ENCODE measurements at regions not wholly inside any gene's neighbourhood (a gene's known extent, or its start where the extent isn't known, plus 50 kb on each side); places are given as distances from the start of the nearest gene placed in this dataset.

GRCh38 chrX:45540181-45540580 lies 339.5 kb upstream of the DIPK2B start:
- TF ChIP-seq NCOA5 (CRISPR knock-in tag; IDR thresholded peaks at IDR 0.05), result no peak
- TF ChIP-seq MYC (CRISPR knock-in tag; IDR thresholded peaks at IDR 0.05; ENCODE audit: borderline replicate concordance), result no peak
- TF ChIP-seq PRDM4 (CRISPR knock-in tag; IDR thresholded peaks at IDR 0.05; ENCODE audit: borderline replicate concordance), result no peak
- no peak for TF ChIP-seq U2AF1 (optimal IDR thresholded peaks at IDR 0.05; ENCODE audit: low read depth, low read length)
- no peak for TF ChIP-seq CBX2 (IDR thresholded peaks at IDR 0.05; ENCODE audit: low read depth, low read length)
- no peak for TF ChIP-seq CBX2 (CRISPR knock-in tag; IDR thresholded peaks at IDR 0.05; ENCODE audit: low read depth)
- no peak for TF ChIP-seq CREBL2 (CRISPR knock-in tag; IDR thresholded peaks at IDR 0.05; ENCODE audit: borderline replicate concordance)
- no peak for TF ChIP-seq ZNF570 (CRISPR knock-in tag; IDR thresholded peaks at IDR 0.05; ENCODE audit: borderline replicate concordance)
- no peak for TF ChIP-seq DMAP1 (CRISPR knock-in tag; IDR thresholded peaks at IDR 0.05)
- no peak for TF ChIP-seq ZNF253 (CRISPR knock-in tag; IDR thresholded peaks at IDR 0.05; ENCODE audit: borderline replicate concordance)
- TF ChIP-seq GMEB1 (CRISPR knock-in tag; IDR thresholded peaks at IDR 0.05; ENCODE audit: borderline replicate concordance), result no peak
- no peak for TF ChIP-seq ZSCAN25 (CRISPR knock-in tag; IDR thresholded peaks at IDR 0.05)
- no peak for TF ChIP-seq ZNF816 (CRISPR knock-in tag; IDR thresholded peaks at IDR 0.05; ENCODE audit: borderline replicate concordance)
- TF ChIP-seq ZSCAN21 (CRISPR knock-in tag; IDR thresholded peaks at IDR 0.05; ENCODE audit: borderline replicate concordance), result no peak
- no peak for TF ChIP-seq ELF4 (CRISPR knock-in tag; IDR thresholded peaks at IDR 0.05; ENCODE audit: borderline replicate concordance)
- TF ChIP-seq ZBTB39 (CRISPR knock-in tag; IDR thresholded peaks at IDR 0.05), result no peak
- Histone ChIP-seq H3K4me2 (ENCODE audit: low read depth, low read length) (no peak overlapping the region), H3K4me1 (ENCODE audit: insufficient read depth, low read length) (no peaks in the 10 kb centered on the region), H3K79me2 (ENCODE audit: insufficient read depth, low read length) (no peaks in the 10 kb centered on the region), H3K27me3 (ENCODE audit: control insufficient read depth in 1 of 2, insufficient read depth in 2 of 2, low read length in 2 of 2) (no peaks in the 10 kb centered on the region), H2AFZ (ENCODE audit: low read length) (no peak overlapping the region), H4K20me1 (ENCODE audit: insufficient read depth, low read length) (no peaks in the 10 kb centered on the region), H3K27ac (ENCODE audit: extremely low read length, insufficient read depth, low read length) (no peak overlapping the region), H3K9me3 (ENCODE audit: low read length) (no peaks in the 10 kb centered on the region), H3K4me3 (replicated peaks in 1 of 3; ENCODE audit: insufficient read depth in 1 of 3, low read depth in 2 of 3, low read length in 3 of 3) (no peak overlapping the region), H3K36me3 (replicated peaks in 1 of 2; ENCODE audit: control insufficient read depth in 1 of 2, insufficient read depth in 2 of 2, low read length in 2 of 2) (no peaks in the 10 kb centered on the region), H3K9ac (ENCODE audit: insufficient read depth, low read depth, low read length) (no peak overlapping the region)
- ATAC-seq (no peak), DNase-seq (ENCODE audit: low spot score) (no peak), FAIRE-seq (no peak)
- intact Hi-C loops (cut with micrococcal nuclease; ENCODE audit: unreplicated experiment), result no loop called here
- ChIA-PET CTCF (ENCODE audit: low intra/inter-chr PET ratio, low total read pairs) (no interaction called here), POLR2A (no interaction called here)
- 0% methylated on average over 2 of the region's 2 CpGs for WGBS (ENCODE audit: low lambda C conversion rate)
- BruUV-seq (replicated peaks), result no TSS peak
- in situ Hi-C loops (cut with HindIII; ENCODE audit: extremely low pct_ligation_motif_present, low pct_unique_long_range_greater_than_20kb), result no loop called here
